ENCODE measurements at regions not wholly inside any gene's neighbourhood (a gene's known extent, or its start where the extent isn't known, plus 50 kb on each side); places are given as distances from the start of the nearest gene placed in this dataset.

GRCh38 chr7:148939128-148939755 is 55.2 kb upstream of the EZH2 start:
- Histone ChIP-seq H3K9me3 (ENCODE audit: control insufficient read depth, insufficient read depth, low read length) (no peaks in the 10 kb centered on the region), H3K4me3 (ENCODE audit: insufficient read depth, low read depth, low read length) (no peak overlapping the region), H3K4ac (ENCODE audit: low read depth, low read length) (no peak overlapping the region), H3K9me1 (ENCODE audit: insufficient read depth, low read length) (no peaks in the 10 kb centered on the region), H3K9ac (ENCODE audit: low read depth, low read length) (no peak overlapping the region), H3K23ac (ENCODE audit: low read depth, low read length) (no peak overlapping the region), H3K56ac (ENCODE audit: extremely low read depth, insufficient read depth, low read length) (no peak overlapping the region), H4K5ac (ENCODE audit: low read depth, low read length) (no peak overlapping the region), H3K4me1 (ENCODE audit: control insufficient read depth, insufficient read depth, low read length) (no peaks in the 10 kb centered on the region), H3K79me1 (ENCODE audit: low read depth in 1 of 2, low read length in 2 of 2) (no peaks in the 10 kb centered on the region), H3K18ac (ENCODE audit: low read depth, low read length) (no peak overlapping the region), H2BK20ac (ENCODE audit: low read depth, low read length) (no peak overlapping the region), H2AK5ac (ENCODE audit: low read depth, low read length) (no peak overlapping the region), H3K27ac (ENCODE audit: insufficient read depth, low read length) (no peak overlapping the region), H4K8ac (ENCODE audit: low read depth in 2 of 2, low read length in 2 of 2) (no peak overlapping the region), H4K91ac (ENCODE audit: insufficient read depth, low read depth, low read length) (no peak overlapping the region), H2BK15ac (ENCODE audit: low read depth, low read length) (no peak overlapping the region), H2AK9ac (replicated peaks; ENCODE audit: low read depth, low read length, poor library complexity) (no peak overlapping the region), H3K4me2 (ENCODE audit: low read depth, low read length) (no peak overlapping the region), H3K27me3 (ENCODE audit: control insufficient read depth, insufficient read depth, low read length) (no peaks in the 10 kb centered on the region), H2BK120ac (ENCODE audit: low read depth, low read length) (no peak overlapping the region), H3K14ac (replicated peaks; ENCODE audit: low read depth, low read length) (no peak overlapping the region), H2BK5ac (ENCODE audit: low read depth, low read length, poor library complexity, severe bottlenecking) (no peak overlapping the region), H4K20me1 (ENCODE audit: insufficient read depth, low read length) (no peaks in the 10 kb centered on the region), H2AFZ (replicated peaks; ENCODE audit: low read length, poor library complexity) (no peak overlapping the region), H3K36me3 (ENCODE audit: control insufficient read depth, insufficient read depth, low read length) (no peaks in the 10 kb centered on the region)
- DNase-seq, result no peak
- ChIA-PET CTCF (no interaction called here), POLR2A (ENCODE audit: unreplicated experiment) (no interaction called here)
- in situ Hi-C loops (cut with MboI; ENCODE audit: low sequenced_read_pairs), result no loop called here
- no peak for ATAC-seq (ENCODE audit: low read depth)
- no CpG with 5 or more reads among the region's 1 CpG for WGBS, 2 experiments (ENCODE audit: extremely low coverage in 2 of 2, insufficient read length in 1 of 2)
- BruUV-seq (replicated peaks), result no TSS peak
- TF ChIP-seq RCOR1 (IDR thresholded peaks at IDR 0.05; ENCODE audit: insufficient replicate concordance, low read length) (no peak), NFE2L2 (IDR thresholded peaks at IDR 0.05; ENCODE audit: low read depth, low read length) (no peak), MAZ (IDR thresholded peaks at IDR 0.05; ENCODE audit: borderline replicate concordance, low read depth, low read length) (no peak), BHLHE40 (IDR thresholded peaks at IDR 0.05; ENCODE audit: low read depth, low read length) (no peak), ELK1 (IDR thresholded peaks at IDR 0.05; ENCODE audit: borderline replicate concordance, low read depth, low read length) (no peak), CHD1 (IDR thresholded peaks at IDR 0.05; ENCODE audit: low read depth, low read length) (no peak), CTCF (conservative IDR thresholded peaks at IDR 0.05; ENCODE audit: low read depth, low read length) (no peak), SMC3 (IDR thresholded peaks at IDR 0.05; ENCODE audit: low read depth, low read length) (no peak), FOS (IDR thresholded peaks at IDR 0.05; ENCODE audit: low read depth, low read length) (no peak), MAFK (IDR thresholded peaks at IDR 0.05; ENCODE audit: low read depth, low read length) (no peak), CEBPB (IDR thresholded peaks at IDR 0.05; ENCODE audit: low read depth, low read length) (no peak), MXI1 (IDR thresholded peaks at IDR 0.05; ENCODE audit: borderline replicate concordance, low read depth, low read length) (no peak), USF2 (IDR thresholded peaks at IDR 0.05; ENCODE audit: low read depth, low read length) (no peak), POLR2A (IDR thresholded peaks at IDR 0.05; ENCODE audit: low read depth, low read length) (no peak), RFX5 (IDR thresholded peaks at IDR 0.05; ENCODE audit: low read depth, low read length) (no peak), RAD21 (IDR thresholded peaks at IDR 0.05; ENCODE audit: low read length) (no peak)
- dilution Hi-C loops (cut with HindIII; ENCODE audit: low sequenced_read_pairs, unreplicated experiment), result no loop called here
- intact Hi-C loops (cut with micrococcal nuclease), result no loop called here

All from IMR-90 (cell line).